ENCODE measurements at regions not wholly inside any gene's neighbourhood (a gene's known extent, or its start where the extent isn't known, plus 50 kb on each side); places are given as distances from the start of the nearest gene placed in this dataset.

DNA sequence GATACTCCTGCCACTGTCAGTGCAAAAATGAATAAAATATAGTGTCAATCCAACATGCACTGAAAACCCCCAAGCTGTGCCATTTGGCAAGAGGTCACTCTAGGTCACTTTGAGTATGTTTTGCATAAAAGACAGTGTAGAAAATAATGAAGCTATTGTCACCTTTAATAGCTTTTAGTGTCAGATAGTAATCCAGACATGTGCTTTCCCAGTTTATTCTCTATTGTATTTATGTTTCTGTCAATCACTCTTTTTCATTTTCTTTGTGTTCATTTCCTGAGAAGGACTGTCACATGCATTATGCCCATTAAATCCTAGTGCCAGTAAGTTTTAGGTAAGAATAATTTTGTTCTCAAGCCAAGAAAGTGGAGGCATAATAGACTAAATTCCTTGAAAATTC, 1073.9 kb upstream of the CDH2 start:
- ATAC-seq (ENCODE audit: insufficient read depth, low FRiP score) (no peak), DNase-seq (no peak)
- no peak overlapping the region for H3K4me3 ChIP-seq
- H3K27ac ChIP-seq (ENCODE audit: low read depth in 1 of 2, low read length in 1 of 2) = no peak overlapping the region
- H3K9ac ChIP-seq (ENCODE audit: insufficient read depth in 1 of 2, low read length in 2 of 2) = no peak overlapping the region
- TF ChIP-seq, protein P1, sequence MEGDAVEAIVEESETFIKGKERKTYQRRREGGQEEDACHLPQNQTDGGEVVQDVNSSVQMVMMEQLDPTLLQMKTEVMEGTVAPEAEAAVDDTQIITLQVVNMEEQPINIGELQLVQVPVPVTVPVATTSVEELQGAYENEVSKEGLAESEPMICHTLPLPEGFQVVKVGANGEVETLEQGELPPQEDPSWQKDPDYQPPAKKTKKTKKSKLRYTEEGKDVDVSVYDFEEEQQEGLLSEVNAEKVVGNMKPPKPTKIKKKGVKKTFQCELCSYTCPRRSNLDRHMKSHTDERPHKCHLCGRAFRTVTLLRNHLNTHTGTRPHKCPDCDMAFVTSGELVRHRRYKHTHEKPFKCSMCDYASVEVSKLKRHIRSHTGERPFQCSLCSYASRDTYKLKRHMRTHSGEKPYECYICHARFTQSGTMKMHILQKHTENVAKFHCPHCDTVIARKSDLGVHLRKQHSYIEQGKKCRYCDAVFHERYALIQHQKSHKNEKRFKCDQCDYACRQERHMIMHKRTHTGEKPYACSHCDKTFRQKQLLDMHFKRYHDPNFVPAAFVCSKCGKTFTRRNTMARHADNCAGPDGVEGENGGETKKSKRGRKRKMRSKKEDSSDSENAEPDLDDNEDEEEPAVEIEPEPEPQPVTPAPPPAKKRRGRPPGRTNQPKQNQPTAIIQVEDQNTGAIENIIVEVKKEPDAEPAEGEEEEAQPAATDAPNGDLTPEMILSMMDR (IDR thresholded peaks at IDR 0.05; ENCODE audit: control extremely low read depth, extremely low read depth) = no peak
- no peaks in the 10 kb centered on the region for H3K36me3 ChIP-seq (ENCODE audit: control insufficient read depth in 4 of 4, insufficient read depth in 4 of 4, low read length in 4 of 4)
- no peaks in the 10 kb centered on the region for H3K4me1 ChIP-seq (ENCODE audit: control insufficient read depth in 5 of 5, insufficient read depth in 5 of 5, low read length in 5 of 5)
- H3K9me3 ChIP-seq (ENCODE audit: control insufficient read depth in 4 of 4, insufficient read depth in 3 of 4, low read length in 3 of 4) = no peaks in the 10 kb centered on the region
- peaks cover 0 to 2% (median 0%) of the 10 kb centered on the region in 3 donors for H3K27me3 ChIP-seq (ENCODE audit: control insufficient read depth in 3 of 3, insufficient read depth in 3 of 3, low read length in 2 of 3)

DNA sequence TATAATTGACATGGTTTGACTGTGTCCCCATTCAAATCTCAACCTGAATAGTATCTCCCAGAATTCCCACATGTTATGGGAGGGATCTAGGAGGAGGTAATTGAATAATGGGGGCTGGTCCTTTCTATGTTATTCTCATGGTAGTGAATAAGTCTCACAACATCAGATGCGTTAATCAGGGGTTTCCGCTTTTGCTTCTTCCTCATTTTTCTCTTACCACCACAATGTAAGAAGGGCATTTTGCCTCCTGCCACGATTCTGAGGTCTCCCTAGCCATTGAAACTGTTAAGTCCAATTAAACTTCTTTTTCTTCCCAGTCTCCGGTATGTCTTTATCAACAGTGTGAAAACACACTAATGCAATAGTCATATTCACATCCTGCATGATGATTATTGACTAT, 1073.3 kb upstream of the CDH2 start:
- Histone ChIP-seq H3K9ac (ENCODE audit: insufficient read depth in 1 of 2, low read length in 2 of 2) (no peak overlapping the region), H3K27me3 (ENCODE audit: control insufficient read depth in 3 of 3, insufficient read depth in 3 of 3, low read length in 2 of 3) (peaks cover 0 to 2% (median 0%) of the 10 kb centered on the region in 3 donors), H3K36me3 (ENCODE audit: control insufficient read depth in 4 of 4, insufficient read depth in 4 of 4, low read length in 4 of 4) (no peaks in the 10 kb centered on the region), H3K9me3 (ENCODE audit: control insufficient read depth in 4 of 4, insufficient read depth in 3 of 4, low read length in 3 of 4) (no peaks in the 10 kb centered on the region), H3K4me1 (ENCODE audit: control insufficient read depth in 5 of 5, insufficient read depth in 5 of 5, low read length in 5 of 5) (no peaks in the 10 kb centered on the region), H3K4me3 (no peak overlapping the region), H3K27ac (ENCODE audit: low read depth in 1 of 2, low read length in 1 of 2) (no peak overlapping the region)
- no peak for DNase-seq
- 57 to 70% methylated on average over 4 of the region's 4 CpGs for WGBS, 2 donors
- TF ChIP-seq, protein P1 (IDR thresholded peaks at IDR 0.05; ENCODE audit: control extremely low read depth, extremely low read depth) = no peak
- ATAC-seq (ENCODE audit: insufficient read depth, low FRiP score) = no peak

DNA sequence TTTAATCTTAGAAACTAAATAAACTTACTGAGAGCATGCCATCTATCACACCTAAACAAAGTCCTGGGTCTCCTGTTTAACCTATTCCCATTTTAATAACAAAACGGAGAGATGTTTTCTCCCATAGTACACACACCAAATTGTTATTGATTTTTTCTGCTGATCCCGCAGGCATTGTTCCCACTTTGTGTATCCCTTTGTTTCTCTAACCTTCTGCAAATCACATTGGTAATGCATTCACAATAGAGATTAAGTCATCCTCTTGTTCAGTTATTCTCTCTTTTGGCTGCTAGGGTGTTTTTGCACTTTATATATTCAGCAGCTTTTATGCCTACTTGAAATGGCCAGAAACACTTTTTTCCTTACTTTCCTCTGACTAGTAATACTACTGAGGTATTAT, 1071.9 kb upstream of the CDH2 start:
- H3K27me3 ChIP-seq (ENCODE audit: control insufficient read depth in 3 of 3, insufficient read depth in 3 of 3, low read length in 2 of 3) = peaks cover 0 to 2% (median 0%) of the 10 kb centered on the region in 3 donors
- TF ChIP-seq, protein P1 (IDR thresholded peaks at IDR 0.05; ENCODE audit: control extremely low read depth, extremely low read depth) = no peak
- WGBS, 2 donors = 71 to 86% methylated on average over 2 of the region's 2 CpGs
- no peaks in the 10 kb centered on the region for H3K36me3 ChIP-seq (ENCODE audit: control insufficient read depth in 4 of 4, insufficient read depth in 4 of 4, low read length in 4 of 4)
- H3K9me3 ChIP-seq (ENCODE audit: control insufficient read depth in 4 of 4, insufficient read depth in 3 of 4, low read length in 3 of 4) = no peaks in the 10 kb centered on the region
- H3K4me1 ChIP-seq (ENCODE audit: control insufficient read depth in 5 of 5, insufficient read depth in 5 of 5, low read length in 5 of 5) = no peaks in the 10 kb centered on the region
- no peak overlapping the region for H3K4me3 ChIP-seq
- ATAC-seq (ENCODE audit: insufficient read depth, low FRiP score) (no peak), DNase-seq (no peak)
- H3K27ac ChIP-seq (ENCODE audit: low read depth in 1 of 2, low read length in 1 of 2) = no peak overlapping the region
- H3K9ac ChIP-seq (ENCODE audit: insufficient read depth in 1 of 2, low read length in 2 of 2) = no peak overlapping the region

DNA sequence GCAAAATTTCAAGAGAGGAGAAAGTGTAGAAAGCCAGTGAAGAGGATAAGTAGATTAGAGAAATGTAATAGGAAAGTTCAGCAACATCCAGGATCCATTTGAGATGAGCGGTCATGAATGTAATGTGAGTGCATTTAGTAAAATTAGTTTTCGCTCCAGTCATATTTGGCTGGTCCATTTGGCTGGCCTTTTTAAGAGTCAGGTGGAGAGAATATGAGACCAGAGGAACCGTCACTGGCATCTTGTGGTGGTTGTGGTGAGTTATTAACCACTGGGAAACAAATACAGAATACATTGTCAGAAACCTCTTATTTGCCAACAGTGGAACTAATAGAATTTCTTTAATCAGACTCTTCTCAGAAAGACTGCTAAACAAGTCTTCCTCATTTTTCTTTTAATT, 1064.3 kb upstream of the CDH2 start:
- TF ChIP-seq, protein P1 (IDR thresholded peaks at IDR 0.05; ENCODE audit: control extremely low read depth, extremely low read depth) = no peak
- no peak overlapping the region for H3K9ac ChIP-seq (ENCODE audit: insufficient read depth in 1 of 2, low read length in 2 of 2)
- no peaks in the 10 kb centered on the region for H3K9me3 ChIP-seq (ENCODE audit: control insufficient read depth in 4 of 4, insufficient read depth in 3 of 4, low read length in 3 of 4)
- DNase-seq (no peak), ATAC-seq (ENCODE audit: insufficient read depth, low FRiP score) (no peak)
- no peak overlapping the region for H3K27ac ChIP-seq (ENCODE audit: low read depth in 1 of 2, low read length in 1 of 2)
- no peaks in the 10 kb centered on the region for H3K4me1 ChIP-seq (ENCODE audit: control insufficient read depth in 5 of 5, insufficient read depth in 5 of 5, low read length in 5 of 5)
- WGBS, 2 donors = 83 to 84% methylated on average over 3 of the region's 3 CpGs
- no peak overlapping the region for H3K4me3 ChIP-seq
- no peaks in the 10 kb centered on the region for H3K36me3 ChIP-seq (ENCODE audit: control insufficient read depth in 4 of 4, insufficient read depth in 4 of 4, low read length in 4 of 4)
- peaks cover 0 to 2% (median 0%) of the 10 kb centered on the region in 3 donors for H3K27me3 ChIP-seq (ENCODE audit: control insufficient read depth in 3 of 3, insufficient read depth in 3 of 3, low read length in 2 of 3)

Data from lung (tissue), 11 donors.